Esophagus squamous epithelium (tissue), 4 donors: ENCODE measurements at regions not wholly inside any gene's neighbourhood (a gene's known extent, or its start where the extent isn't known, plus 50 kb on each side); places are given as distances from the start of the nearest gene placed in this dataset.

Source experiments
- POLR2A ChIP-seq, 4 donors: fragments of 450-650 bp; IDR thresholded peaks; one replicate each; pipeline ENCODE4 v1.6.1; 2017; ENCODE audit warnings: antibody characterized with exemption in 4 of 4, mild to moderate bottlenecking in 4 of 4, moderate library complexity in 3 of 4
- TF ChIP-seq, protein P1 (sequence below), 6 experiments: fragments of 450-650 bp in 4 of 6; fragments of 200-600 bp in 2 of 6; sonication (generic) in 2 of 6; IDR thresholded peaks; one replicate each; pipeline ENCODE4 v1.5.1; 2016 to 2019; ENCODE audit warnings: antibody characterized with exemption in 6 of 6, mild to moderate bottlenecking in 4 of 6, moderate library complexity in 4 of 6

DNA sequence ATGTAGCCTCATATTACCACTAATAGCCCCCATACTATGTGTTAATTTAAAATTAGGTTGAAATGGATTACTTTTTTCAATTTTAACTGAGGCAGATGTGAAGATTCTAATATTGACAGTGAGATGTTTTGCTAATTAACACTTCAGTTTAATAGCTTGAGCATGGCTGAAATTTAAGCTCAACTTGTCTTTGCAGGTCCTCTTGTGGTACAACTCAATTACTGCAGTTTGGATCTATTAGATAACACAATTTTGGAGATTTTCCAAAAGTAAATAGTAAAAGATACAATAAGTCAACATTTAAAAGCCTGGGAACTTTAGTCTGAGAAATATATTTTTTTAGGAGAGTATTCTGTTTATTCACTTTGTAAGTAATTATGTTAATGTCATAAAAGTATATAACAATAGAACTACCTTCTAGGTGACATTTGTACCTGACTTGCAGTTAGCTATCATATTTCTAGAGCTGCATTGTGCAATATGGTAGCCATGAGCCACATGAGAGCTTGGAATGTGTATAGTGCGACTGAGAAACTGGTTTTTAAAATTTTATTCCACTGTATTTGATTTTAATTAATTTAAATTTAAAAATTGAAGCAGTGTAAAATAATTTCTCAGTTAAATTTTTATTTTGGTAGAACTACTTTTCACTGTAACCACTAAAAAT lies 73.1 kb upstream of the FMR1 start:
- TF ChIP-seq, protein P1, sequence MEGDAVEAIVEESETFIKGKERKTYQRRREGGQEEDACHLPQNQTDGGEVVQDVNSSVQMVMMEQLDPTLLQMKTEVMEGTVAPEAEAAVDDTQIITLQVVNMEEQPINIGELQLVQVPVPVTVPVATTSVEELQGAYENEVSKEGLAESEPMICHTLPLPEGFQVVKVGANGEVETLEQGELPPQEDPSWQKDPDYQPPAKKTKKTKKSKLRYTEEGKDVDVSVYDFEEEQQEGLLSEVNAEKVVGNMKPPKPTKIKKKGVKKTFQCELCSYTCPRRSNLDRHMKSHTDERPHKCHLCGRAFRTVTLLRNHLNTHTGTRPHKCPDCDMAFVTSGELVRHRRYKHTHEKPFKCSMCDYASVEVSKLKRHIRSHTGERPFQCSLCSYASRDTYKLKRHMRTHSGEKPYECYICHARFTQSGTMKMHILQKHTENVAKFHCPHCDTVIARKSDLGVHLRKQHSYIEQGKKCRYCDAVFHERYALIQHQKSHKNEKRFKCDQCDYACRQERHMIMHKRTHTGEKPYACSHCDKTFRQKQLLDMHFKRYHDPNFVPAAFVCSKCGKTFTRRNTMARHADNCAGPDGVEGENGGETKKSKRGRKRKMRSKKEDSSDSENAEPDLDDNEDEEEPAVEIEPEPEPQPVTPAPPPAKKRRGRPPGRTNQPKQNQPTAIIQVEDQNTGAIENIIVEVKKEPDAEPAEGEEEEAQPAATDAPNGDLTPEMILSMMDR (IDR thresholded peaks at IDR 0.05): peak in 2 of 6 experiments; percentile 25 to 39
- TF ChIP-seq POLR2A (IDR thresholded peaks at IDR 0.05): no peak
